ENCODE measurements at regions not wholly inside any gene's neighbourhood (a gene's known extent, or its start where the extent isn't known, plus 50 kb on each side); places are given as distances from the start of the nearest gene placed in this dataset.

GRCh38 chr2:181393472-181393871 lies 63.7 kb upstream of the ITGA4 start:
- TF ChIP-seq, protein P1, sequence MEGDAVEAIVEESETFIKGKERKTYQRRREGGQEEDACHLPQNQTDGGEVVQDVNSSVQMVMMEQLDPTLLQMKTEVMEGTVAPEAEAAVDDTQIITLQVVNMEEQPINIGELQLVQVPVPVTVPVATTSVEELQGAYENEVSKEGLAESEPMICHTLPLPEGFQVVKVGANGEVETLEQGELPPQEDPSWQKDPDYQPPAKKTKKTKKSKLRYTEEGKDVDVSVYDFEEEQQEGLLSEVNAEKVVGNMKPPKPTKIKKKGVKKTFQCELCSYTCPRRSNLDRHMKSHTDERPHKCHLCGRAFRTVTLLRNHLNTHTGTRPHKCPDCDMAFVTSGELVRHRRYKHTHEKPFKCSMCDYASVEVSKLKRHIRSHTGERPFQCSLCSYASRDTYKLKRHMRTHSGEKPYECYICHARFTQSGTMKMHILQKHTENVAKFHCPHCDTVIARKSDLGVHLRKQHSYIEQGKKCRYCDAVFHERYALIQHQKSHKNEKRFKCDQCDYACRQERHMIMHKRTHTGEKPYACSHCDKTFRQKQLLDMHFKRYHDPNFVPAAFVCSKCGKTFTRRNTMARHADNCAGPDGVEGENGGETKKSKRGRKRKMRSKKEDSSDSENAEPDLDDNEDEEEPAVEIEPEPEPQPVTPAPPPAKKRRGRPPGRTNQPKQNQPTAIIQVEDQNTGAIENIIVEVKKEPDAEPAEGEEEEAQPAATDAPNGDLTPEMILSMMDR (optimal IDR thresholded peaks at IDR 0.05 in 1 of 3, IDR thresholded peaks at IDR 0.05 in 1 of 3, conservative IDR thresholded peaks at IDR 0.05 in 1 of 3; ENCODE audit: extremely low read depth in 1 of 3, insufficient read depth in 2 of 3, low read length in 3 of 3), result no peak
- TF ChIP-seq EZH2 (IDR thresholded peaks at IDR 0.05; ENCODE audit: low read length), result no peak
